PC-3 (cell line): ENCODE measurements at regions not wholly inside any gene's neighbourhood (a gene's known extent, or its start where the extent isn't known, plus 50 kb on each side); places are given as distances from the start of the nearest gene placed in this dataset.

Experiments used
- ATAC-seq: fragments of 200-7000 bp; cut with Tn5 transposase; 2 replicates; pipeline ENCODE4 v1.9.1; 2020; ENCODE audit warnings: mild to moderate bottlenecking, moderate library complexity
- BruUV-seq: library from RNA; stranded (reverse); fragments of 400-500 nt; replicated peaks from 2 replicates; lab custom pipeline; 2021; lab: Mats Ljungman, UMichigan
- CTCF ChIA-PET: fragments of 300-600 bp; sonication (Branson Sonifier 250); formaldehyde crosslinking; loops from one replicate; lab custom pipeline; 2022; ENCODE audit warnings: antibody characterized with exemption; lab: Charles Lee
- POLR2A ChIA-PET: fragments of 300-600 bp; sonication (Branson Sonifier 250); formaldehyde crosslinking; loops from one replicate; lab custom pipeline; 2022; ENCODE audit warnings: antibody characterized with exemption; ENCODE audit not compliant: unreplicated experiment; lab: Charles Lee
- DNase-seq: peaks from one replicate; pipeline ENCODE4 v3.0.0-alpha.2; 2015
- H2AFZ ChIP-seq: fragments of 300-600 bp; sonication (generic); 2 replicates; pipeline ENCODE4 v1.6.0; 2016; ENCODE audit warnings: antibody characterized with exemption, low read length
- H3F3A ChIP-seq: fragments of 300-600 bp; sonication (generic); one replicate; pipeline ENCODE4 v1.6.0; 2017; ENCODE audit warnings: antibody characterized with exemption, low read length, control low read depth, mild to moderate bottlenecking; ENCODE audit not compliant: unreplicated experiment
- H3K27ac ChIP-seq: fragments of 300-600 bp; sonication (generic); 2 replicates; pipeline ENCODE4 v1.5.1; 2016; ENCODE audit warnings: mild to moderate bottlenecking, low read length
- H3K27me3 ChIP-seq: fragments of 300-600 bp; sonication (generic); 2 replicates; pipeline ENCODE4 v1.6.1; 2016; ENCODE audit warnings: low read length, mixed read lengths
- H3K36me3 ChIP-seq: fragments of 300-600 bp; sonication (generic); 2 replicates; pipeline ENCODE4 v1.6.1; 2016; ENCODE audit warnings: low read depth, mixed run types, low read length, mixed read lengths
- H3K4me1 ChIP-seq: fragments of 300-600 bp; sonication (generic); 2 replicates; pipeline ENCODE4 v1.5.1; 2016; ENCODE audit warnings: low read length; ENCODE audit not compliant: insufficient read depth
- H3K4me2 ChIP-seq: fragments of 300-600 bp; sonication (generic); 2 replicates; pipeline ENCODE4 v1.6.0; 2016; ENCODE audit warnings: low read length
- H3K4me3 ChIP-seq: fragments of 300-600 bp; sonication (generic); 2 replicates; pipeline ENCODE4 v1.5.1; 2016; ENCODE audit warnings: mild to moderate bottlenecking, low read length, mixed read lengths
- H3K79me2 ChIP-seq: fragments of 300-600 bp; sonication (generic); 2 replicates; pipeline ENCODE4 v1.6.1; 2017; ENCODE audit warnings: low read length, mixed read lengths
- H3K9ac ChIP-seq: fragments of 300-600 bp; sonication (generic); 2 replicates; pipeline ENCODE4 v1.6.0; 2016; ENCODE audit warnings: mild to moderate bottlenecking, low read length
- H3K9me2 ChIP-seq: fragments of 300-600 bp; sonication (generic); replicated peaks from 2 replicates; pipeline ENCODE4 v1.6.1; 2016; ENCODE audit warnings: mixed run types, low read length, mixed read lengths
- H3K9me3 ChIP-seq: fragments of 300-600 bp; sonication (generic); 2 replicates; pipeline ENCODE4 v1.6.1; 2016; ENCODE audit warnings: low read length, mixed read lengths
- H4K20me1 ChIP-seq: fragments of 300-600 bp; sonication (generic); 2 replicates; pipeline ENCODE4 v1.6.1; 2016; ENCODE audit warnings: low read length, mixed read lengths
- CTCF ChIP-seq: fragments of 300-600 bp; sonication (generic); conservative IDR thresholded peaks from 2 replicates; pipeline ENCODE4 v1.5.1; 2017; ENCODE audit warnings: antibody characterized with exemption, low read depth, mild to moderate bottlenecking, low read length
- EZH2 ChIP-seq: fragments of 300-600 bp; sonication (generic); IDR thresholded peaks from one replicate; pipeline ENCODE4 v1.6.1; 2017; ENCODE audit warnings: antibody characterized with exemption, mild to moderate bottlenecking, low read length; ENCODE audit not compliant: unreplicated experiment
- EZH2phosphoT487 ChIP-seq: fragments of 300-600 bp; sonication (generic); IDR thresholded peaks from 2 replicates; pipeline ENCODE4 v1.6.1; 2018; ENCODE audit warnings: mild to moderate bottlenecking, antibody characterized with exemption, low read length, borderline replicate concordance
- intact Hi-C: fragments of 100-400 bp; cut with micrococcal nuclease; formaldehyde crosslinking; loops from 2 replicates; pipeline ENCODE4 v1.9.0; 2023

- no peaks in the 10 kb centered on the region for H4K20me1 ChIP-seq
- no peaks in the 10 kb centered on the region for H3K36me3 ChIP-seq
- DNase-seq (no peak), ATAC-seq (no peak)
- H3K79me2 ChIP-seq = no peaks in the 10 kb centered on the region
- H3F3A ChIP-seq = no peaks in the 10 kb centered on the region
- no peak overlapping the region for H3K4me3 ChIP-seq
- H3K27ac ChIP-seq = no peak overlapping the region
- no peaks in the 10 kb centered on the region; the same call in 1 of the 2 replicates for H3K27me3 ChIP-seq
- CTCF ChIA-PET = no interaction called here
- intact Hi-C loops = no loop called here
- H3K4me2 ChIP-seq = no peak overlapping the region
- BruUV-seq = no TSS peak
- H3K9ac ChIP-seq = no peak overlapping the region
- POLR2A ChIA-PET = no interaction called here
- no peak for TF ChIP-seq CTCF
- no peaks in the 10 kb centered on the region for H3K4me1 ChIP-seq
- no peaks in the 10 kb centered on the region for H3K9me3 ChIP-seq
- no peak overlapping the region for H2AFZ ChIP-seq
- no peaks in the 10 kb centered on the region for H3K9me2 ChIP-seq
Measured at GRCh38 chr1:68791800-68792199, 294.9 kb upstream of the DEPDC1 start.

GRCh38 chr1:68795956-68796355, 299.1 kb upstream of the DEPDC1 start:
- no peaks in the 10 kb centered on the region for H3K9me2 ChIP-seq
- intact Hi-C loops = no loop called here
- DNase-seq = no peak
- no peak overlapping the region for H3K4me2 ChIP-seq
- H3K9ac ChIP-seq = no peak overlapping the region
- H3K27ac ChIP-seq = no peak overlapping the region
- TF ChIP-seq EZH2 (no peak), EZH2phosphoT487 (no peak), CTCF (no peak)
- no peaks in the 10 kb centered on the region for H4K20me1 ChIP-seq
- CTCF ChIA-PET = no interaction called here
- no peaks in the 10 kb centered on the region for H3K4me1 ChIP-seq
- H3K4me3 ChIP-seq = no peak overlapping the region
- BruUV-seq = no TSS peak
- H3K9me3 ChIP-seq = no peaks in the 10 kb centered on the region
- H3F3A ChIP-seq = no peaks in the 10 kb centered on the region
- no peak for ATAC-seq
- H3K36me3 ChIP-seq = no peaks in the 10 kb centered on the region
- 0 out of 2 replicates have a peak, but pooled peaks cover 5% of the 10 kb centered on the region for H3K27me3 ChIP-seq
- no peak overlapping the region for H2AFZ ChIP-seq
- POLR2A ChIA-PET = no interaction called here
- H3K79me2 ChIP-seq = no peaks in the 10 kb centered on the region

GRCh38 chr1:68796888-68797287, 300.0 kb upstream of the DEPDC1 start:
- Histone ChIP-seq H3K36me3 (no peaks in the 10 kb centered on the region), H3K27ac (no peak overlapping the region), H2AFZ (no peak overlapping the region), H3K9me3 (no peaks in the 10 kb centered on the region), H3K4me1 (no peaks in the 10 kb centered on the region), H4K20me1 (no peaks in the 10 kb centered on the region), H3K27me3 (0 out of 2 replicates have a peak, but pooled peaks cover 5% of the 10 kb centered on the region), H3K9ac (no peak overlapping the region), H3K4me3 (no peak overlapping the region), H3K9me2 (no peaks in the 10 kb centered on the region), H3K79me2 (no peaks in the 10 kb centered on the region), H3K4me2 (no peak overlapping the region), H3F3A (no peaks in the 10 kb centered on the region)
- ChIA-PET CTCF (no interaction called here), POLR2A (no interaction called here)
- ATAC-seq (no peak), DNase-seq (no peak)
- no peak for TF ChIP-seq EZH2phosphoT487
- TF ChIP-seq EZH2 = no peak
- TF ChIP-seq CTCF = no peak
- intact Hi-C loops = no loop called here
- no TSS peak for BruUV-seq
